Activated CD8-positive, alpha-beta memory T cell treated with anti-CD3 and anti-CD28 coated beads, Interleukin-2, amount 10 ng/mL, durations not matched to agents 7 days and 5 days (primary cell): ENCODE measurements at regions not wholly inside any gene's neighbourhood (a gene's known extent, or its start where the extent isn't known, plus 50 kb on each side); places are given as distances from the start of the nearest gene placed in this dataset.

ENCODE experiments used
- ATAC-seq: fragments of 150-1000 bp; cut with Tn5 transposase; one replicate; pipeline ENCODE4 v1.10.0; 2021; ENCODE audit warnings: moderate library complexity
- CTCF ChIA-PET: fragments of 350-600 bp; sonication (Branson Sonifier 250); formaldehyde crosslinking; loops from one replicate; lab custom pipeline; 2021; ENCODE audit warnings: antibody characterized with exemption; lab: Charles Lee
- DNase-seq: peaks from one replicate; pipeline ENCODE4 v3.0.0-alpha.2; 2020
- H3K27ac Mint-ChIP-seq: one replicate; pipeline ENCODE4 v1.8.0; 2021; ENCODE audit warnings: mild to moderate bottlenecking, mixed read lengths
- H3K27me3 Mint-ChIP-seq: one replicate; pipeline ENCODE4 v1.8.0; 2021; ENCODE audit warnings: mixed read lengths
- H3K36me3 Mint-ChIP-seq: one replicate; pipeline ENCODE4 v1.8.0; 2021; ENCODE audit warnings: mild to moderate bottlenecking, mixed read lengths
- H3K4me1 Mint-ChIP-seq: one replicate; pipeline ENCODE4 v1.8.0; 2021; ENCODE audit warnings: mixed read lengths
- H3K4me3 Mint-ChIP-seq: one replicate; pipeline ENCODE4 v1.8.0; 2021; ENCODE audit warnings: mild to moderate bottlenecking, moderate library complexity, mixed read lengths
- H3K9me3 Mint-ChIP-seq: one replicate; pipeline ENCODE4 v1.8.0; 2022; ENCODE audit warnings: low read depth, mixed read lengths

DNA sequence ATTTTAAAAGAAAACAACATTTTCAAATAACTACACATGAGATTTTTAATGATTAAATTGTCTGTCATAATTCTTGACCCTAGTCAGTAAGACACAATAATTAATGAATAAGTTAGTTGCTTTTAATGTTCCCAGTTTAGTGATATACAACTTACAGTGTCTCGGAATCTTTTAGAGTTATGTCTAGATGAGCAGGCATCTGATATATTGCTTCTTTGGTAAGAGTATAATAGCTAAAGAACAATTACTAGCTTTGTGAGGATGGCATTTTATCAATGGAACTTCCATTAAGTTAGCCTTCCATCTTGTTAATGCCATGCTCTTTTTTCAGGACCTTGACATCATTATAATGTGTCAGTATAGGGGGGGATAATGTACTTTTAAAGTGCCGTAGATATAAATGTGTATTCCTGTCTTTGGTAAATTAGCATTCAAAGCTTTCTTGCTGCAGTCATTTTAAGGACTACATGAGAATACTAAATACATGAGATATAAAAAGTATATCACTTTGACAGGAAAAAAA is 425.1 kb downstream of the PDHA2 start:
- no peaks in the 10 kb centered on the region for H3K36me3 Mint-ChIP-seq
- DNase-seq (no peak), ATAC-seq (no peak)
- H3K4me1 Mint-ChIP-seq: no peaks in the 10 kb centered on the region
- no peak overlapping the region for H3K4me3 Mint-ChIP-seq
- H3K27ac Mint-ChIP-seq: no peak overlapping the region
- CTCF ChIA-PET: no interaction called here
- peaks cover 2% of the 10 kb centered on the region for H3K9me3 Mint-ChIP-seq
- H3K27me3 Mint-ChIP-seq: no peaks in the 10 kb centered on the region

DNA sequence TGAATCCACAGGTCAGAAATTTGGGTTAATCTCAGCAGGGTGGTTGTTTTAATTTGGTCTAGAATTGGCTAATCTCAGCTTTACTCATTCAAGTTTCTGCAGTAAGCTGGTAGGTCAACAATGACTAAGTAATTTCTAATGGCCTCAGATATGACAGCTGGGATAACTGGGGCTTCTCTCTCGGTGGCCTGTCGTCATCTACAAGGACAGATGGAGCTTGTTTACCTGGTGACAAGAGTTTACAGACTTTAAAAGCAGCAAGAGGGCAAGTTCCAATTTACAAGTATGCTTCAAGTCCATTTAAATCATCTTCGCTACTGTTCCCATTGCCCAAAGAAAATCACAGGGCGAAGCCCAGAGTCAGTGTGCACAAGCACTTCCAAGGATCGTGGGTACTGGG is 453.9 kb downstream of the PDHA2 start:
- ATAC-seq: no peak

DNA sequence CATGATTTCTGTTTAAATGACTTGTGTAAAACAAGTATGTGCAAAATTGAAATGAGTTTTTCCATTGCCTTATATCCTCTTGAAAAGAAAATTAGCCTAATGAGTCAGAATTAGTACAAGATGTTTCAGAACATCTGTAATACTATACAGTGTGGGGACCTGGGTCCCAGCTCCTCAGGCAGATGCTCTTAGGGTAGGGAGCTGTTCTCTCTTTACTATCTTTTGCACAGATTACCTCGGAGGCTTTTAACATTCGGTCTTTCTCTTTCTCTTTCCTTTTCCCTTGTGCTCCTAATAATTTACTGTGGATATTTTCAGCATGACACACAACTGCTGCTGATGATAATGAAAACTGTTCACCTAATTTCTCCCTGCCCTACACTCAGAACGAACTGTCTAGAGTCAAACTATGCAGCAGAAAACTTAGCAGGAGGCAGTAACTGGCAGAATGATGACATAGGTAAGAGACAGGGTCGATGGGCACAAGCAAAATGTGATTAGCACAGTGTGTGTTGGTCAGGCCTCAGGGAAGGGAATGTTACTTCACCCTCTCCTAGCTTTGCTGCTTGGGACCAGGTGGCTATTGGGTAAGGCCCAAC is 455.3 kb downstream of the PDHA2 start:
- H3K4me3 Mint-ChIP-seq: no peak overlapping the region
- no peaks in the 10 kb centered on the region for H3K27me3 Mint-ChIP-seq
- H3K9me3 Mint-ChIP-seq: peaks cover 2% of the 10 kb centered on the region
- CTCF ChIA-PET: no interaction called here
- no peaks in the 10 kb centered on the region for H3K36me3 Mint-ChIP-seq
- H3K27ac Mint-ChIP-seq: no peak overlapping the region
- H3K4me1 Mint-ChIP-seq: no peaks in the 10 kb centered on the region
- ATAC-seq (no peak), DNase-seq (no peak)

More for the DNA sequence above, 453.9 kb downstream of the PDHA2 start:
- no peaks in the 10 kb centered on the region for H3K27me3 Mint-ChIP-seq
- CTCF ChIA-PET: no interaction called here
- H3K9me3 Mint-ChIP-seq: peaks cover 2% of the 10 kb centered on the region
- no peak for DNase-seq
- no peak overlapping the region for H3K4me3 Mint-ChIP-seq
- no peak overlapping the region for H3K27ac Mint-ChIP-seq
- no peaks in the 10 kb centered on the region for H3K4me1 Mint-ChIP-seq
- H3K36me3 Mint-ChIP-seq: no peaks in the 10 kb centered on the region

DNA sequence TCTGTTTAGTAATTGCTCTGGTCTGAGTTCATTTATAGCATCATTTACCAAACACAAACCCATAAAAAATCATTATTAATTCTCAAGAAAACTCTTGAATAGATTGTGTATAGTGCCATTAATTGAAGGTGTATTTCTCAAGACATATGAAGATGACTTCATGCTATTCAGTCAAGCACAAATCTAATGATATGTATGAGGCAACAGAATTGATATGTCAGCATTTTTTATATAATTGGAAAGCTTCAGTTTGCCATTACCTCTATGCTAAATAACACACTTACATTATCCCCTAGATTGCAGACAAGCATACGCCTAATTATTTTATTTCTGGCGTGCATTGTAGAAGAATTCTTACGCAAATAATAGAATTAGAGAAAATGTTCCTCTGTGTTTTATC is 461.8 kb downstream of the PDHA2 start:
- ATAC-seq: no peak
- Mint-ChIP-seq H3K27me3 (no peaks in the 10 kb centered on the region), H3K4me3 (no peak overlapping the region), H3K4me1 (no peaks in the 10 kb centered on the region), H3K36me3 (no peaks in the 10 kb centered on the region), H3K9me3 (peaks cover 2% of the 10 kb centered on the region), H3K27ac (no peak overlapping the region)
- CTCF ChIA-PET: no interaction called here
- DNase-seq: no peak

DNA sequence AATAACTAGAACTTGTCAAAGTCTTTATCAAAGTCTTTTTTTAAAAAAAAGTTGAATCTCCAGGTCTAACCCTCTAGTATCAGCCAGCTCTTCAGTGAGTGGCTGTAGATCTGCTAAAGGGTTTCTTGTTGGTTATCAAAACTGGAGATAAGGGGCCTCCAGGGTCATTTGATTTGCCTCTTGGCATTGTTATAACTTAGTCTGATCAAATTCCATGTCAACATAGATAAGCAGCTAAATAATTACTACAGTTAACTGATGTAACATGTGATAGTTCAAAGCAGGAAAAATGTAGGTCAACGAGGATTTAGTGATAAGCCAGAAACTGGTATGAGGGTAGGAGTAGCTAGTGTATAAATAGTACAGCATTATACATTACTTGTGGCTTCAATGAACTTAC is 465.1 kb downstream of the PDHA2 start:
- no peaks in the 10 kb centered on the region for H3K36me3 Mint-ChIP-seq
- H3K9me3 Mint-ChIP-seq: peaks cover 6% of the 10 kb centered on the region
- H3K27me3 Mint-ChIP-seq: no peaks in the 10 kb centered on the region
- H3K4me1 Mint-ChIP-seq: no peaks in the 10 kb centered on the region
- no peak overlapping the region for H3K4me3 Mint-ChIP-seq
- H3K27ac Mint-ChIP-seq: no peak overlapping the region
- ATAC-seq (no peak), DNase-seq (no peak)
- CTCF ChIA-PET: no interaction called here

DNA sequence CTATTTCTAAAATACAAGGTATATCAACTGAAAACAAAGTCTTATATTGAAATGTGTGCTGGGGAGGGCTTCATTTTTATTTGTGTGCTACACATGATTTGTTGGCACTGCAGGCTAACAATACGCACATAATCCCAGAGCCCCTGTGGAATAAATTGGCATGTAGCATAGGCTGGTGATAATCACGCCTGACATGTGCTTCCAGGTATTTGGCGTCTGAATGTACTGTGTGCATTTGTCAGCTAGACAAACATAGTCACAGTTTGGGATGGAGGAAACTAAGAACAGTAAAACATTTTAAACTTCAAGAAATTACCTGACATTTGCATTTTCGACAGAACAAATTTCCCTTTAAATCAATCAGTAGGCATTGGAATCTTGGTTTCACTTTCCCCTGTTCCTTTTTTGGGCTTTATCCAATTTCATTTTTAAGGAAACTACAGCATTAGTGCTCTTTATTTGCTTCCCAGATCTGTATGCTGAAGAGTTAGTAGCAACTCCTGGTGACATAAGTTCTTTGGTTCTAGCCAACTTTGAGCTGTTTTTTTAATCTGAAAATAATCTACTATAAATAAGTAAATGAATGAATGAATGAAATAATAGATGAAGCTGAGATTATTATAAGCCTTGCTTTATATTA is 472.3 kb downstream of the PDHA2 start:
- H3K27ac Mint-ChIP-seq: no peak overlapping the region
- H3K27me3 Mint-ChIP-seq: no peaks in the 10 kb centered on the region
- DNase-seq (no peak), ATAC-seq (no peak)
- H3K36me3 Mint-ChIP-seq: no peaks in the 10 kb centered on the region
- peaks cover 5% of the 10 kb centered on the region for H3K9me3 Mint-ChIP-seq
- H3K4me1 Mint-ChIP-seq: no peaks in the 10 kb centered on the region
- CTCF ChIA-PET: no interaction called here
- no peak overlapping the region for H3K4me3 Mint-ChIP-seq

DNA sequence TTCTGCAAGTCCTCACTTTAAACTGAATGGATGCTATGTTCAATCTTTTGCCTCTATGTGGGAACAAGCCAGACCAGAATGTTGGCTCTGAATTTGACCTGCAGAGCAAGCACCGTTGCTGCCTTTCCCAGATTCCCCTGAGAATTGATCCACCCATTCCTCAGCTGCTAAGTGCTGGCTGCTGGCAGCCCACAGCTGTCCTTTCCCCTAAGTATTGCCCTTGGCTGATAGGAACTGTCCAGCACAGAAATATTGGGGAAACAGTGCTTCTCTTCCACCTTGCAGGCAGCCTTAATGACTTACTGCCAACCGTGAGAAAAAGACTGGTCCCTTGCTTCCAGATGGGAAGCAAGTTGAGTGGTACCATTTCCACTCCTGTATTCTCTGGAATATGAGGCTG is 475.9 kb downstream of the PDHA2 start:
- ATAC-seq (no peak), DNase-seq (no peak)
- CTCF ChIA-PET: no interaction called here
- Mint-ChIP-seq H3K27me3 (no peaks in the 10 kb centered on the region), H3K9me3 (no peaks in the 10 kb centered on the region), H3K4me1 (no peaks in the 10 kb centered on the region), H3K4me3 (no peak overlapping the region), H3K36me3 (no peaks in the 10 kb centered on the region), H3K27ac (no peak overlapping the region)

DNA sequence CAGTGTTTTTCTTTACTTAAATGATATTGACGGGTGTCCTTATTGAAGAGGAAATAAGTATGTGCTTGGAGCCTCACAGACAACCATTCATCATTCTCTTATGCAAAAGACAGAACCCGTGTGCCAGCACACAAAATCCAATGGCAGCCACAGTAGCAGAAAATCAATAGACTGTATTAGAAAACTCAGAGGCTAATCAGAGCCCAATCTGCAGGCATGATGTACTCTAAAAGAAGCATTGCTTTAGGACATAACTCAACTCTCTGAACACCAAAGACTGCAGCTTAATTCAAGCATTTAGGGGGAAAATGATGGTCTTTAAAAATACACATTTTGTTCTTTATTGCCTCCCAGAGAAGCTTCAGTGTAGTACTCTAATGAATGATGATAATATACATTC is 476.9 kb downstream of the PDHA2 start:
- H3K36me3 Mint-ChIP-seq: no peaks in the 10 kb centered on the region
- CTCF ChIA-PET: no interaction called here
- H3K27ac Mint-ChIP-seq: no peak overlapping the region
- no peaks in the 10 kb centered on the region for H3K9me3 Mint-ChIP-seq
- H3K27me3 Mint-ChIP-seq: no peaks in the 10 kb centered on the region
- DNase-seq (no peak), ATAC-seq (no peak)
- H3K4me1 Mint-ChIP-seq: no peaks in the 10 kb centered on the region
- H3K4me3 Mint-ChIP-seq: no peak overlapping the region

DNA sequence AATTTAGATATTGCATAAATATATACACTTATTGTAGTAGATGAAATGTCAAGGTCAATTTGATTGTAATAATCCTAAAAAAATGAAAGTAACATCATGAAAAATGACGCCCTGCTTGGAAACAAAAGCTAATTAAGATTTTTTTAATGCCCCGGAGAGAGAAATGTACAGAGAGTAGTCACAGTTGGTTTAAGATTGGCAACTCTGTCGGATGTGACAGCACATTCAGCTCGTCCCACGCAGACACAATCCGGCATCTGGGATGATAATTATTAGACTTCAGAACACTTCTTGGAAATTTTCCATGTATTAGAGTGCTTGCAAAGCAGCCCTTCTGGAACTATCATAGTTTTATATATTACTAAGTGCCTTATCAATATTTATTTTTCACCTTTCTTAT is 478.0 kb downstream of the PDHA2 start:
- no peak overlapping the region for H3K27ac Mint-ChIP-seq
- no peaks in the 10 kb centered on the region for H3K4me1 Mint-ChIP-seq
- no peaks in the 10 kb centered on the region for H3K36me3 Mint-ChIP-seq
- no peaks in the 10 kb centered on the region for H3K27me3 Mint-ChIP-seq
- H3K4me3 Mint-ChIP-seq: no peak overlapping the region
- DNase-seq: no peak
- no peak for ATAC-seq
- no peaks in the 10 kb centered on the region for H3K9me3 Mint-ChIP-seq
- CTCF ChIA-PET: no interaction called here

DNA sequence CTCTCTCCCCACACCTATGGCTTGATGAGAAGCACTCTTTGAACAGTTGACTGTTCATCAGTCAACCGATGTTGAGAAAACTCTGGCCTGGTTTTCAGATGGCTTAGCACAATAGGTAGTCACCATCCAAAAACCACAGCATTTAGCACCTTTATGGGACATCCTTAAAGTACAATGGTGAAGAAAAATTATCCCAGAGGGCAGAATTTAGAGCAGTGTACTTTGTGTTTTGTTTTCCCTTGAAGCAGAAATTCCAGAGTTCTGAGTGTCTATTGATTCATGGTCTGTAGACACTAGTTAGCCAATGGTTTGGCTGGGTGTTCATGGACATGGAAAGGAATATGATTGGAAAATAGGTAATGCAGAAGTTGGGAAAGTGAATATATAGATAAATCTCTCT is 487.0 kb downstream of the PDHA2 start:
- DNase-seq (no peak), ATAC-seq (no peak)
- H3K27me3 Mint-ChIP-seq: no peaks in the 10 kb centered on the region
- CTCF ChIA-PET: no interaction called here
- no peak overlapping the region for H3K4me3 Mint-ChIP-seq
- H3K4me1 Mint-ChIP-seq: no peaks in the 10 kb centered on the region
- H3K36me3 Mint-ChIP-seq: no peaks in the 10 kb centered on the region
- H3K9me3 Mint-ChIP-seq: peaks cover 5% of the 10 kb centered on the region
- no peak overlapping the region for H3K27ac Mint-ChIP-seq

DNA sequence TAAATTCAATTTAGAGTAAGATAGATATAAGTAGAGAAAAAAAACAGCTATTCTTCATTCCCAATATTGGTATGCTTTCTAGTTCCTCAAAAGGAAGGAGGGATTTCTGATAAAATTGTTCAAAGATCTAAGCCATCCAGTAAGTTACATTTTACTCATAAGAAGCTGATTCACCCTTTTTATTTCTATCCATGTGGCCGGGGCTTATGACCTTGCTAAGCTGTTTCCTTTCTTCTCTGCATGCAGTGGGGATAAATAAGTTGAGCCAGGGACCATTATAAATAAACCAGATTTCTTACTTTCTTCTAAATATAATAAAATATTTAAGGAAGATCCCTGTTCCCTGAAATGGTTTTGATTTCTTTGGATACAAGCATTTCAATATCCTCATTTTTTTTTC is 502.3 kb downstream of the PDHA2 start:
- no peaks in the 10 kb centered on the region for H3K4me1 Mint-ChIP-seq

DNA sequence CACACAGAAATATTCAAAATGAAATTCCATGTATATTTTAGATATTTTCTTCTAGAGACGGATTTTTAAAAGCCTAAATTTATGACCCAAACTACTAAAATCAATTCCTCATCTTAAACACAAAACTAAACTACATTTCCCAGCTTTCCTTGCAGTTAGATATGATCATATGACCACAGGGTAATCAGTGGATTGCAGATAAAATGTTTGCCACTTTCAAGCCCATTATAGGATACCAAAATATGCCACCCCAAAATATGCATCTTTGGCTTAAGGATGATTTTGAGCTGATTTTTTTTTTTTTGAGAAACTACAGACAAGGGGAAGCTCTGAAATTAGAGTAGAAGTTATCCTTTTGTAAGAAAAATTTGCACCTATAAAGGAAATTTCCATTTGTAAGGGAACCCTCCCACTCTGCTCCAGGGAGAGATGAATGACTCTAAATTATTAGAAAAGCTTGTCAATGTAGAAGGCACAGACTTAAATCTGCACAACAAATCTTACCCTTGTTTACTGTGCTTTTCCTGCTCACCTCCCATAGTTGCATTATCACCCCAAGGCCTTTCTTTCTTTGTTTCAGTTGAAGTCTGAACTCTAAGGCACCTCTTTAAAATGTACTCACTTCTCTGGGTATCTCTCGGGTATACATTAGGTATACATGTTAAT is 503.0 kb downstream of the PDHA2 start:
- Mint-ChIP-seq H3K27me3 (no peaks in the 10 kb centered on the region), H3K27ac (no peak overlapping the region), H3K36me3 (no peaks in the 10 kb centered on the region), H3K9me3 (peaks cover 4% of the 10 kb centered on the region), H3K4me3 (no peak overlapping the region), H3K4me1 (no peaks in the 10 kb centered on the region)
- CTCF ChIA-PET: no interaction called here
- DNase-seq: no peak
- no peak for ATAC-seq

More for the DNA sequence above, 502.3 kb downstream of the PDHA2 start:
- DNase-seq (no peak), ATAC-seq (no peak)
- no peaks in the 10 kb centered on the region for H3K27me3 Mint-ChIP-seq
- H3K9me3 Mint-ChIP-seq: peaks cover 4% of the 10 kb centered on the region
- H3K4me3 Mint-ChIP-seq: no peak overlapping the region
- H3K27ac Mint-ChIP-seq: no peak overlapping the region
- no peaks in the 10 kb centered on the region for H3K36me3 Mint-ChIP-seq
- CTCF ChIA-PET: no interaction called here

DNA sequence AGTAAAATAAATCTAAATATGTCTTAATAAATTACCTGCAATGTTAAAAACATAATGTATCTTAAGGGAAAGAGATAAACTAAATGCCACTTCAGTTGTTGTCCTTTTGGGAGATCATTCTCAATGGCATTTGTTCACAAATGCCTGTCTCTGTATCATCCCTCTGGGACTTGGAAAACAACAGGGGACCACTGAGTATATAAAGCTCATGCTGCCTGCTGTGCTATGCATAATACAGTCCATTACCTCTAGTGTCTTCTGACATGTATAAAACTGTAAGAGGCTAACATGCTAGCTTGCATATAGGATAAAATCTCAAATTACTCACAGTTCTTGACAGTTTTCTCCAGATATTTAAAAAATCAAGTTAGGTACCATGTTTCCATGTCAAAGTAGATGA is 503.9 kb downstream of the PDHA2 start:
- Mint-ChIP-seq H3K27me3 (no peaks in the 10 kb centered on the region), H3K4me1 (no peaks in the 10 kb centered on the region), H3K36me3 (no peaks in the 10 kb centered on the region), H3K4me3 (no peak overlapping the region), H3K27ac (no peak overlapping the region), H3K9me3 (peaks cover 2% of the 10 kb centered on the region)
- CTCF ChIA-PET: no interaction called here
- DNase-seq (no peak), ATAC-seq (no peak)

DNA sequence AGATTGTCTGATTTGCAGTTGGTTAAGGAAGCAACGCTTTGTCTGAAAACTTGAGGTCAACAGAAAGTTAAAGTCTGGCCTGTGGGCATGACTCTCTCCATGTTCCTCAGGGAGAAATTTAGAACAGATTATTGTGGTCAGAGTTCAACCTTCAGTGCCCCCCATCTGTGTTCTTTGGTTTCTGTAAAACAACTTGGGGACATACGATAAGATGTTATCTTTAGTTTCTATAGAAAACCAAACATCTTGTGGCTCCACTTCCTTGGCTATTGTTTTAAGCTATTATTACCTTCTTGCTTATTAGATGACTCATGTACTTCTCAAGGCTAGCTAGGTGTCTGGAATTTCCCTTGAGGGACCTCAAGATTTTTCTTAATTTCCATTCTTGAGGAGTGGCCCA is 507.7 kb downstream of the PDHA2 start:
- DNase-seq: no peak
- Mint-ChIP-seq H3K9me3 (no peaks in the 10 kb centered on the region), H3K4me1 (no peaks in the 10 kb centered on the region), H3K36me3 (no peaks in the 10 kb centered on the region), H3K27ac (no peak overlapping the region), H3K27me3 (no peaks in the 10 kb centered on the region), H3K4me3 (no peak overlapping the region)
- ATAC-seq: no peak
- CTCF ChIA-PET: no interaction called here
